Ishikawa (cell line): ENCODE measurements at regions not wholly inside any gene's neighbourhood (a gene's known extent, or its start where the extent isn't known, plus 50 kb on each side); places are given as distances from the start of the nearest gene placed in this dataset.

Source experiments
- FOXM1 ChIP-seq: IDR thresholded peaks from 2 replicates; pipeline ENCODE4 v1.6.1; 2012; ENCODE audit warnings: low read depth, borderline replicate concordance
- NFIC ChIP-seq: IDR thresholded peaks from 2 replicates; pipeline ENCODE4 v1.6.1; 2012
- TCF12 ChIP-seq: IDR thresholded peaks from 2 replicates; pipeline ENCODE4 v1.6.1; 2012; ENCODE audit warnings: low read depth
- TEAD4 ChIP-seq: IDR thresholded peaks from 2 replicates; pipeline ENCODE4 v1.6.1; 2012

GRCh38 chr1:99506631-99507030, 139.3 kb upstream of the PALMD start:
- TF ChIP-seq FOXM1 (no peak), TEAD4 (no peak), NFIC (no peak), TCF12 (no peak)
